GM12878 (cell line): ENCODE measurements at regions not wholly inside any gene's neighbourhood (a gene's known extent, or its start where the extent isn't known, plus 50 kb on each side); places are given as distances from the start of the nearest gene placed in this dataset.

ENCODE experiments used
- ATAC-seq: fragments of 200-7000 bp; cut with Tn5 transposase; 3 replicates; pipeline ENCODE4 v1.9.1; 2020; ENCODE audit warnings: mild to moderate bottlenecking, moderate library complexity
- BruUV-seq: library from RNA; stranded (reverse); fragments of 400-500 nt; replicated peaks from 2 replicates; lab custom pipeline; 2021; lab: Mats Ljungman, UMichigan
- CTCF ChIA-PET: fragments of 300-600 bp; sonication (Branson Sonifier 250); formaldehyde crosslinking; extraction: SDS; loops from one replicate; lab custom pipeline; 2021; ENCODE audit warnings: inconsistent platforms; lab: Yijun Ruan, JAX
- POLR2A ChIA-PET: fragments of 350-600 bp; formaldehyde crosslinking; extraction: SDS; loops from one replicate; lab custom pipeline; 2021; ENCODE audit warnings: inconsistent platforms; lab: Charles Lee
- RAD21 ChIA-PET: fragments of 300-600 bp; sonication (Branson Sonifier 250); formaldehyde crosslinking; loops from one replicate; lab custom pipeline; 2023; ENCODE audit warnings: antibody characterized with exemption; ENCODE audit not compliant: unreplicated experiment; lab: Charles Lee
- SMC1A ChIA-PET: fragments of 300-600 bp; sonication (Branson Sonifier 250); formaldehyde crosslinking; loops from one replicate; lab custom pipeline; 2023; ENCODE audit not compliant: unreplicated experiment, uncharacterized antibody; lab: Charles Lee
- DNase-seq: peaks from one replicate; pipeline ENCODE4 v3.0.0-alpha.2; 2011; ENCODE audit warnings: low read depth, low spot score
- FAIRE-seq: peaks from 3 replicates; lab custom pipeline; 2011; peaks lifted over from hg19 to GRCh38; lab: Jason Lieb, UNC
- H2AFZ ChIP-seq: 2 replicates; pipeline ENCODE4 v1.6.0; 2011; ENCODE audit warnings: low read depth, low read length, control low read depth; ENCODE audit not compliant: control insufficient read depth
- H3K27ac ChIP-seq: 2 replicates; pipeline ENCODE4 v1.5.1; 2011; ENCODE audit warnings: control low read depth; ENCODE audit not compliant: control insufficient read depth, insufficient read depth
- H3K27me3 ChIP-seq, 2 experiments: replicated peaks in 1 of 2; 2 replicates each; pipeline versions ENCODE4 v1.6.0 to v1.6.1; 2011; ENCODE audit warnings: low read length in 1 of 2; ENCODE audit not compliant: control insufficient read depth in 2 of 2, insufficient read depth in 2 of 2
- H3K36me3 ChIP-seq, 2 experiments: 2 replicates each; pipeline ENCODE4 v1.5.1; 2011; ENCODE audit warnings: low read length in 1 of 2; ENCODE audit not compliant: control insufficient read depth in 2 of 2, insufficient read depth in 2 of 2
- H3K4me1 ChIP-seq: 2 replicates; pipeline ENCODE4 v1.6.1; 2011; ENCODE audit warnings: mild to moderate bottlenecking, low read length, moderate library complexity, mixed read lengths; ENCODE audit not compliant: control insufficient read depth, insufficient read depth
- H3K4me2 ChIP-seq: 2 replicates; pipeline ENCODE4 v1.6.0; 2011; ENCODE audit warnings: control low read depth; ENCODE audit not compliant: control insufficient read depth, insufficient read depth
- H3K4me3 ChIP-seq: fragments of 200-600 bp; sonication (generic); 2 replicates; pipeline ENCODE4 v1.5.1; 2016
- H3K79me2 ChIP-seq: 2 replicates; pipeline ENCODE4 v1.6.0; 2011; ENCODE audit warnings: low read length; ENCODE audit not compliant: control insufficient read depth, insufficient read depth
- H3K9ac ChIP-seq: 2 replicates; pipeline ENCODE4 v1.8.0; 2011; ENCODE audit warnings: low read length, control low read depth, mixed read lengths; ENCODE audit not compliant: control insufficient read depth, insufficient read depth
- H3K9me3 ChIP-seq: replicated peaks from 3 replicates; pipeline ENCODE4 v1.5.1; 2011; ENCODE audit warnings: mild to moderate bottlenecking, low read length; ENCODE audit not compliant: control insufficient read depth, insufficient read depth
- H4K20me1 ChIP-seq: 2 replicates; pipeline ENCODE4 v1.6.0; 2011; ENCODE audit not compliant: control insufficient read depth, insufficient read depth
- CUX1 ChIP-seq: IDR thresholded peaks from 2 replicates; pipeline ENCODE4 v1.6.1; 2012; ENCODE audit warnings: improper control_type of control experiment, low read depth, low read length; ENCODE audit not compliant: insufficient replicate concordance
- EP300 ChIP-seq, 2 experiments: fragments of 150-350 bp in 1 of 2; IDR thresholded peaks; 2 replicates each; pipeline ENCODE4 v1.6.1; 2011 to 2012; ENCODE audit warnings: low read depth in 2 of 2, low read length in 2 of 2, borderline replicate concordance in 1 of 2, improper control_type of control experiment in 1 of 2, inconsistent platforms in 1 of 2; ENCODE audit not compliant: control insufficient read depth in 1 of 2
- SIX5 ChIP-seq: IDR thresholded peaks from 2 replicates; pipeline ENCODE4 v1.6.1; 2011; ENCODE audit warnings: mild to moderate bottlenecking, low read depth, low read length, moderate library complexity; ENCODE audit not compliant: severe bottlenecking
- SMAD1 ChIP-seq: fragments of 450-650 bp; IDR thresholded peaks from 2 replicates; pipeline ENCODE4 v1.6.1; 2018; ENCODE audit warnings: mild to moderate bottlenecking, low read depth; ENCODE audit not compliant: partially characterized antibody
- SPI1 ChIP-seq: IDR thresholded peaks from 2 replicates; pipeline ENCODE4 v1.6.1; 2011; ENCODE audit warnings: low read depth, mild to moderate bottlenecking, low read length, moderate library complexity, borderline replicate concordance; ENCODE audit not compliant: insufficient read depth
- WRNIP1 ChIP-seq: IDR thresholded peaks from 2 replicates; pipeline ENCODE4 v1.6.1; 2011; ENCODE audit warnings: low read depth, low read length, improper control_type of control experiment, borderline replicate concordance
- ZBTB4 ChIP-seq: fragments of 450-650 bp; formaldehyde crosslinking; IDR thresholded peaks from 2 replicates; pipeline ENCODE4 v1.4.0; 2022; ENCODE audit warnings: mild to moderate bottlenecking, moderate library complexity
- ZSCAN29 ChIP-seq: fragments of 450-650 bp; IDR thresholded peaks from 2 replicates; pipeline ENCODE4 v1.6.1; 2017; ENCODE audit warnings: mild to moderate bottlenecking, moderate library complexity
- WGBS: methylation state at CpG from one replicate; pipeline ENCODE4 v1.1.6; 2016; ENCODE audit warnings: low lambda C conversion rate; ENCODE audit not compliant: insufficient replicate concordance, insufficient coverage; ENCODE audit errors: missing lambda C conversion rate; 5-methylcytosine and 5-hydroxymethylcytosine counted together
- in situ Hi-C: fragments of 300-500 bp; cut with MboI; formaldehyde crosslinking; loops from 9 replicates; pipeline ENCODE4 v1.14.3; 2018; ENCODE audit warnings: mixed read lengths
- intact Hi-C: fragments of 100-400 bp; cut with micrococcal nuclease; formaldehyde crosslinking; loops from one replicate; pipeline ENCODE4 v1.14.2; 2022; ENCODE audit not compliant: unreplicated experiment

- TF ChIP-seq CUX1 (no peak), SIX5 (no peak)
Observed at GRCh38 chr4:56251556-56251955, 135.7 kb downstream of the AASDH start (continued).

- H4K20me1 ChIP-seq, result no peaks in the 10 kb centered on the region
- TF ChIP-seq SMAD1, result no peak
- TF ChIP-seq SPI1, result no peak
- TF ChIP-seq EP300 (IDR thresholded peaks at IDR 0.05; ENCODE audit: borderline replicate concordance in 1 of 2, control insufficient read depth in 1 of 2, low read depth in 2 of 2, low read length in 2 of 2), result no peak
- TF ChIP-seq ZSCAN29, result no peak
- no peak for TF ChIP-seq WRNIP1
- TF ChIP-seq ZBTB4, result no peak
- SMC1A ChIA-PET, result no interaction called here
- DNase-seq (no peak), ATAC-seq (no peak), FAIRE-seq (no peak)
- 50% methylated on average over 2 of the region's 2 CpGs for WGBS
- no peaks in the 10 kb centered on the region for H3K36me3 ChIP-seq
- no peaks in the 10 kb centered on the region for H3K27me3 ChIP-seq
- CTCF ChIA-PET, result no interaction called here
- H2AFZ ChIP-seq, result no peak overlapping the region
- POLR2A ChIA-PET, result no interaction called here
- no peak overlapping the region for H3K4me2 ChIP-seq
- no TSS peak for BruUV-seq
- no peak overlapping the region for H3K4me3 ChIP-seq
- no peak overlapping the region for H3K9ac ChIP-seq
- RAD21 ChIA-PET, result no interaction called here
- H3K4me1 ChIP-seq, result no peaks in the 10 kb centered on the region
- H3K27ac ChIP-seq, result no peak overlapping the region
- intact Hi-C loops, result no loop called here
- no peaks in the 10 kb centered on the region for H3K79me2 ChIP-seq
- in situ Hi-C loops, result no loop called here
- no peaks in the 10 kb centered on the region for H3K9me3 ChIP-seq
Observed at GRCh38 chr4:56250776-56251175, 136.5 kb downstream of the AASDH start.
